Colonic mucosa (tissue), 4 donors: ENCODE measurements at regions not wholly inside any gene's neighbourhood (a gene's known extent, or its start where the extent isn't known, plus 50 kb on each side); places are given as distances from the start of the nearest gene placed in this dataset.

Experiments used
- DNase-seq: peaks from one replicate; pipeline ENCODE4 v3.0.0-alpha.2; 2020
- H3K27ac ChIP-seq: fragments of 200-600 bp; one replicate; pipeline ENCODE4 v1.8.0; 2021
- H3K27me3 ChIP-seq: fragments of 200-600 bp; one replicate; pipeline ENCODE4 v1.8.0; 2021
- H3K36me3 ChIP-seq: fragments of 200-600 bp; one replicate; pipeline ENCODE4 v1.8.0; 2021
- H3K4me1 ChIP-seq: fragments of 200-600 bp; one replicate; pipeline ENCODE4 v1.8.0; 2021; ENCODE audit warnings: mild to moderate bottlenecking
- H3K4me3 ChIP-seq: fragments of 200-600 bp; one replicate; pipeline ENCODE4 v1.8.0; 2021
- H3K9ac ChIP-seq, 2 donors: one replicate each; pipeline ENCODE4 v1.7.0; 2013; ENCODE audit warnings: control low read depth in 2 of 2, low read depth in 2 of 2, low read length in 2 of 2
- H3K9me3 ChIP-seq: fragments of 200-600 bp; one replicate; pipeline ENCODE4 v1.8.0; 2021
- CTCF ChIP-seq: fragments of 200-600 bp; IDR thresholded peaks from one replicate; pipeline ENCODE4 v1.8.0; 2022; ENCODE audit warnings: antibody characterized with exemption, mild to moderate bottlenecking
- intact Hi-C: fragments of 100-400 bp; cut with DNase I; formaldehyde crosslinking; loops from one replicate; pipeline ENCODE4 v1.14.1; 2022
- donor health status: healthy.
- donor health status: DM: no; HTN: no; CAD: no.
- donor health status: DM: no; HTN: no; CAD: no.

GRCh38 chr9:134996591-134997530 lies 79.1 kb upstream of the FCN1 start:
- Histone ChIP-seq H3K9ac (no peak overlapping the region), H3K36me3 (no peaks in the 10 kb centered on the region), H3K27me3 (no peaks in the 10 kb centered on the region), H3K4me3 (no peak overlapping the region), H3K27ac (no peak overlapping the region), H3K4me1 (no peaks in the 10 kb centered on the region), H3K9me3 (no peaks in the 10 kb centered on the region)
- intact Hi-C loops: no loop called here
- TF ChIP-seq CTCF: no peak
- DNase-seq: no peak

GRCh38 chr9:135000647-135001245 lies 83.0 kb upstream of the FCN1 start:
- H3K27me3 ChIP-seq: no peaks in the 10 kb centered on the region
- DNase-seq: no peak
- TF ChIP-seq CTCF: no peak

GRCh38 chr9:135001526-135001925 lies 83.8 kb upstream of the FCN1 start:
- Histone ChIP-seq H3K36me3 (no peaks in the 10 kb centered on the region), H3K9me3 (no peaks in the 10 kb centered on the region), H3K4me3 (no peak overlapping the region), H3K27me3 (no peaks in the 10 kb centered on the region), H3K27ac (no peak overlapping the region), H3K4me1 (no peaks in the 10 kb centered on the region), H3K9ac (no peak overlapping the region)
- DNase-seq: no peak
- no peak for TF ChIP-seq CTCF
- intact Hi-C loops: no loop called here

More at GRCh38 chr9:135000647-135001245, 83.0 kb upstream of the FCN1 start:
- intact Hi-C loops: no loop called here
- no peaks in the 10 kb centered on the region for H3K9me3 ChIP-seq
- no peak overlapping the region for H3K9ac ChIP-seq
- H3K4me1 ChIP-seq: no peaks in the 10 kb centered on the region
- H3K27ac ChIP-seq: no peak overlapping the region
- no peak overlapping the region for H3K4me3 ChIP-seq
- no peaks in the 10 kb centered on the region for H3K36me3 ChIP-seq

GRCh38 chr9:135002336-135002735 lies 84.6 kb upstream of the FCN1 start:
- no peaks in the 10 kb centered on the region for H3K27me3 ChIP-seq
- intact Hi-C loops: no loop called here
- no peaks in the 10 kb centered on the region for H3K36me3 ChIP-seq
- TF ChIP-seq CTCF: no peak
- no peaks in the 10 kb centered on the region for H3K9me3 ChIP-seq
- H3K27ac ChIP-seq: no peak overlapping the region
- no peak overlapping the region for H3K4me3 ChIP-seq
- H3K4me1 ChIP-seq: no peaks in the 10 kb centered on the region
- no peak for DNase-seq
- H3K9ac ChIP-seq: no peak overlapping the region

- no peak for DNase-seq
- intact Hi-C loops: no loop called here
- H3K27me3 ChIP-seq: no peaks in the 10 kb centered on the region
- H3K4me3 ChIP-seq: no peak overlapping the region
- H3K4me1 ChIP-seq: no peaks in the 10 kb centered on the region
- no peak for TF ChIP-seq CTCF
- no peak overlapping the region for H3K27ac ChIP-seq
- H3K36me3 ChIP-seq: no peaks in the 10 kb centered on the region
- H3K9ac ChIP-seq: no peak overlapping the region
- H3K9me3 ChIP-seq: no peaks in the 10 kb centered on the region
Observed at GRCh38 chr9:135002802-135003201, 84.7 kb upstream of the OLFM1 start.
